ENCODE measurements at regions not wholly inside any gene's neighbourhood (a gene's known extent, or its start where the extent isn't known, plus 50 kb on each side); places are given as distances from the start of the nearest gene placed in this dataset.

DNA sequence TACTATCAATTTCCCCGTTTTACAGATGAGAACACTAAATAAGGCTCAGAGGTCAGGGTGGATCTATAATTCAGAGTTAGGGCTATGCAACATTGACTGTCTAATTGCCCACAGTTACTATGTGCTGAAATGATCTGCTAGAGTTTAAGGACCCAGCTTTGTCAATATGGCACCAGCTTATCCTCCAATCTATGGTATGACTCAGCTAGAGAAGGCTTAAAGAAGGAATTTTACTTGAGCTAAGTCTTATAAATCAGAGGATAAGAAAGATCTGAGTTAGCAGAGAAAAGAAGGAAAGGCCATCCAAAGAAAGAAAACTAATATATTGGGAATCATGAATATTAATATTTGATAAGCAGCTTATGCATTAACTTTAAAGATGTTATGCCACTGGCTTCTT, 78.1 kb downstream of the ASB9 start:
- no peaks in the 10 kb centered on the region for H3K4me1 Mint-ChIP-seq (ENCODE audit: unreplicated experiment)
- TF ChIP-seq, protein P1, sequence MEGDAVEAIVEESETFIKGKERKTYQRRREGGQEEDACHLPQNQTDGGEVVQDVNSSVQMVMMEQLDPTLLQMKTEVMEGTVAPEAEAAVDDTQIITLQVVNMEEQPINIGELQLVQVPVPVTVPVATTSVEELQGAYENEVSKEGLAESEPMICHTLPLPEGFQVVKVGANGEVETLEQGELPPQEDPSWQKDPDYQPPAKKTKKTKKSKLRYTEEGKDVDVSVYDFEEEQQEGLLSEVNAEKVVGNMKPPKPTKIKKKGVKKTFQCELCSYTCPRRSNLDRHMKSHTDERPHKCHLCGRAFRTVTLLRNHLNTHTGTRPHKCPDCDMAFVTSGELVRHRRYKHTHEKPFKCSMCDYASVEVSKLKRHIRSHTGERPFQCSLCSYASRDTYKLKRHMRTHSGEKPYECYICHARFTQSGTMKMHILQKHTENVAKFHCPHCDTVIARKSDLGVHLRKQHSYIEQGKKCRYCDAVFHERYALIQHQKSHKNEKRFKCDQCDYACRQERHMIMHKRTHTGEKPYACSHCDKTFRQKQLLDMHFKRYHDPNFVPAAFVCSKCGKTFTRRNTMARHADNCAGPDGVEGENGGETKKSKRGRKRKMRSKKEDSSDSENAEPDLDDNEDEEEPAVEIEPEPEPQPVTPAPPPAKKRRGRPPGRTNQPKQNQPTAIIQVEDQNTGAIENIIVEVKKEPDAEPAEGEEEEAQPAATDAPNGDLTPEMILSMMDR (IDR thresholded peaks at IDR 0.05): no peak
- H3K36me3 Mint-ChIP-seq (ENCODE audit: unreplicated experiment): no peaks in the 10 kb centered on the region
- no peak overlapping the region for H3K4me3 Mint-ChIP-seq (ENCODE audit: unreplicated experiment)
- no peak for DNase-seq (ENCODE audit: extremely low spot score, unreplicated experiment)
- no peaks in the 10 kb centered on the region for H3K9me3 Mint-ChIP-seq (ENCODE audit: unreplicated experiment)
- no peaks in the 10 kb centered on the region for H3K27me3 Mint-ChIP-seq (ENCODE audit: unreplicated experiment)
- H3K27ac Mint-ChIP-seq (ENCODE audit: unreplicated experiment): no peak overlapping the region

GRCh38 chrX:15188039-15188438, 81.8 kb downstream of the ASB9 start:
- no peak for DNase-seq (ENCODE audit: extremely low spot score, unreplicated experiment)
- Mint-ChIP-seq H3K36me3 (ENCODE audit: unreplicated experiment) (no peaks in the 10 kb centered on the region), H3K27me3 (ENCODE audit: unreplicated experiment) (no peaks in the 10 kb centered on the region), H3K4me3 (ENCODE audit: unreplicated experiment) (no peak overlapping the region), H3K4me1 (ENCODE audit: unreplicated experiment) (no peaks in the 10 kb centered on the region), H3K9me3 (ENCODE audit: unreplicated experiment) (no peaks in the 10 kb centered on the region), H3K27ac (ENCODE audit: unreplicated experiment) (no peak overlapping the region)
- TF ChIP-seq, protein P1 (IDR thresholded peaks at IDR 0.05): no peak

DNA sequence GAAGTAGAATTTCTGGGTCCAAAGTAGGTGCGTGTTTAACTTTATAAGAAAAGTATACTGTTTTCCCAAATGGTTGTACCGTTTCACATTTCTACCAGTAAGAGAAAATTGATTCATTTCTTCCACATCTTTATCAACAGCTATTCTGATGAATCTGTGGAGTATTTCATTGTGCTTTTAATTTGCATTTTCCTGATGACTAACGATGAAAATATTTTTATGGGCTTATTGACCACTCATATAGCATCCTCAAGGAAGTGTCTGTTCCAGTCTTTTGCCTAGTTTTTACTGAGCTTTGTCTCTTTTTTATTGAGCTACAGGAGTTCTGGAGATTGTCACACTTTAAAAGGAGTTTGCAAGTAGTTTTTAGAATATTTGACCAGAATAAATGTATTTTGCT, 92.6 kb downstream of the ASB9 start:
- Mint-ChIP-seq H3K9me3 (ENCODE audit: unreplicated experiment) (no peaks in the 10 kb centered on the region), H3K4me3 (ENCODE audit: unreplicated experiment) (no peak overlapping the region)

DNA sequence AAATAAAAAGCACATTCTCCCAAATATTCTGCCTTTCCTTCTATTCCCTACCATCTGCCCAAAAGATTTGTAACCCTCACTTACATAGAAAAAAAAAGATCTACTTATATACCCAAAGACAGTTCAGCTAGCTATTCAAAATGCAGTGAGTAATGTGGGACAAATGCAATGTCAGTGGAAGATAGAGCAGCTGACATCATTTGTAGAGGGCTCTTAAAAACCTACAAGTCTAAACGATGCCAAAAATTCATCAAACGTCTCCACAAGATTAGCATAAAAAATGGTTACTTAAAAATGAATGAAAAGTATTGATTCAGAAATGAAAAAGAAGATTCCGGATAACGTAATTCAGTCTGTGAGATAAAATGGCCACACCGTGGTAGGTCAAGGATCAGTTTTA, 96.5 kb downstream of the ASB9 start:
- TF ChIP-seq, protein P1 (IDR thresholded peaks at IDR 0.05): no peak
- no peak for DNase-seq (ENCODE audit: extremely low spot score, unreplicated experiment)
- no peaks in the 10 kb centered on the region for H3K36me3 Mint-ChIP-seq (ENCODE audit: unreplicated experiment)
- H3K27me3 Mint-ChIP-seq (ENCODE audit: unreplicated experiment): no peaks in the 10 kb centered on the region
- no peak overlapping the region for H3K27ac Mint-ChIP-seq (ENCODE audit: unreplicated experiment)
- H3K4me3 Mint-ChIP-seq (ENCODE audit: unreplicated experiment): no peak overlapping the region
- no peaks in the 10 kb centered on the region for H3K9me3 Mint-ChIP-seq (ENCODE audit: unreplicated experiment)
- no peaks in the 10 kb centered on the region for H3K4me1 Mint-ChIP-seq (ENCODE audit: unreplicated experiment)

More for the DNA sequence above, 92.6 kb downstream of the ASB9 start:
- TF ChIP-seq, protein P1 (IDR thresholded peaks at IDR 0.05): no peak
- Mint-ChIP-seq H3K27ac (ENCODE audit: unreplicated experiment) (no peak overlapping the region), H3K27me3 (ENCODE audit: unreplicated experiment) (no peaks in the 10 kb centered on the region), H3K36me3 (ENCODE audit: unreplicated experiment) (no peaks in the 10 kb centered on the region), H3K4me1 (ENCODE audit: unreplicated experiment) (no peaks in the 10 kb centered on the region)
- no peak for DNase-seq (ENCODE audit: extremely low spot score, unreplicated experiment)

DNA sequence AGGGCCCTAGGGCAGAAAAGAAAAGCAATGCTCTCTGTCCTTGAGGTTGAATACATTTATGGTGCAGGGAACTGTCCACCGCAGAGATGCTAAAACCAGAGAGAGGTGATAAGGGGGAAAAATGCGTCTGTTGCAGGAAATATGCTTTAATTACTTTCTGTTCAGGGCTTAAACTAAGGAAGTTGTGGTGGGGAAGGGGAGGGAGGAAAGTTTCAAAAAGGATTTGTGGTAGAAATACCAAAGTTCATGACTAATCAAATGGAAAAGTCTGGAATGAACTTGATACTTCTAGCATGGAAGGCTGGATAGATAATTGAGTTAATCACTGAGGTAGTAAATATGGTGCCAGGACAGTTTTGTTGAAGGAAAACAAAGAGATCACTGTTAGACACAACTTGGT, 99.0 kb downstream of the ASB9 start:
- Mint-ChIP-seq H3K27ac (ENCODE audit: unreplicated experiment) (no peak overlapping the region), H3K36me3 (ENCODE audit: unreplicated experiment) (no peaks in the 10 kb centered on the region), H3K27me3 (ENCODE audit: unreplicated experiment) (no peaks in the 10 kb centered on the region), H3K4me1 (ENCODE audit: unreplicated experiment) (no peaks in the 10 kb centered on the region), H3K9me3 (ENCODE audit: unreplicated experiment) (peaks cover 4% of the 10 kb centered on the region), H3K4me3 (ENCODE audit: unreplicated experiment) (no peak overlapping the region)
- DNase-seq (ENCODE audit: extremely low spot score, unreplicated experiment): no peak
- TF ChIP-seq, protein P1 (IDR thresholded peaks at IDR 0.05): no peak

All from osteocyte (in vitro differentiated cells).